ENCODE measurements at regions not wholly inside any gene's neighbourhood (a gene's known extent, or its start where the extent isn't known, plus 50 kb on each side); places are given as distances from the start of the nearest gene placed in this dataset.

GRCh38 chr10:130894471-130894870 lies 417.1 kb downstream of the TCERG1L start:
- TF ChIP-seq CTCF (conservative IDR thresholded peaks at IDR 0.05; ENCODE audit: low read depth, low read length) (no peak), EZH2phosphoT487 (IDR thresholded peaks at IDR 0.05; ENCODE audit: borderline replicate concordance, low read length) (no peak), EZH2 (IDR thresholded peaks at IDR 0.05; ENCODE audit: low read length, unreplicated experiment) (no peak)
